ENCODE measurements at regions not wholly inside any gene's neighbourhood (a gene's known extent, or its start where the extent isn't known, plus 50 kb on each side); places are given as distances from the start of the nearest gene placed in this dataset.
A peak's percentile ranks its signal among the peaks of the same experiment; 100 is the strongest.

- H3K4me3 ChIP-seq (ENCODE audit: low read depth in 1 of 2, low read length in 2 of 2), result no peak overlapping the region
- H3K27ac ChIP-seq (ENCODE audit: low read length), result no peak overlapping the region
- H3K4me1 ChIP-seq (ENCODE audit: control insufficient read depth in 1 of 2, insufficient read depth in 2 of 2, low read length in 2 of 2), result peaks cover 0 to 10% of the 10 kb centered on the region in 2 donors
- H3K27me3 ChIP-seq (ENCODE audit: low read depth, low read length), result no peaks in the 10 kb centered on the region
- no peaks in the 10 kb centered on the region for H3K9me3 ChIP-seq (ENCODE audit: control insufficient read depth in 1 of 2, low read length in 2 of 2)
- H3K36me3 ChIP-seq (ENCODE audit: control insufficient read depth in 1 of 2, insufficient read depth in 2 of 2, low read length in 2 of 2), result no peaks in the 10 kb centered on the region
Observed at GRCh38 chr9:108060175-108060574, 570.6 kb upstream of the KLF4 start.

DNA sequence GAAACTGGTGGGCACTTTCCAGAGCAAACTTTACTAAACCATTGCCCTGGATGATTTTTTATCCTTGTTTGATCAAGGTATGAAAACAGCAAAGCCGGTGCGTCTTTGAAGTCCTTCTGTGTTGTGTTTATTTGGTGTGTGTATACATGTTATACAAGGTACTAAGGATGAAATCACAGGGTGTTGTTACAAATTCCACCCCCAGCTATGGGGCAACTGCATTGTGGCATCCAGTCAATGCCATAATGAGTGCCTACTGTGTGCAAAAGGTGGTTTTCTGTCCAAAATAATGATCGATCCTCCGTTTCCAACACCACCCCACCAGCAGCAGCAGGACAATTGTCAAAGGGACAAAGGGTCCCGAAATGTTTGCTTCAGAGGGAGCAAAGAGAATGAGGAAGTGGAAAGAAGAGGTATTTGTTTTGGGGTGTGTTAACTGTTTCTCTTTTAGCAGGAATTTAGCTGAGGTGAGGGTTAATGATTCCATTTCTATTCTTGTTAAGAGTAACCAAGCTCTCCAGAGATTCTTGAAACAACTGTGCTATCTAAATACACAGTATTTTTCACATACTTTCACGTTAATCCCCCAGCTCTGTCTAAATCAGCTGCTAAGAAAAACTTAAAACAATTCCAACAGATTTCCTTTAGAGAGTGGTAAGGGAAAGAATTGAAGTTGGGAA is 568.7 kb upstream of the KLF4 start:
- no peaks in the 10 kb centered on the region for H3K36me3 ChIP-seq (ENCODE audit: control insufficient read depth in 1 of 2, insufficient read depth in 2 of 2, low read length in 2 of 2)
- no peak overlapping the region for H3K4me3 ChIP-seq (ENCODE audit: low read depth in 1 of 2, low read length in 2 of 2)
- peaks cover 2 to 12% of the 10 kb centered on the region in 2 donors for H3K4me1 ChIP-seq (ENCODE audit: control insufficient read depth in 1 of 2, insufficient read depth in 2 of 2, low read length in 2 of 2)
- no peak overlapping the region for H3K27ac ChIP-seq (ENCODE audit: low read length)
- H3K27me3 ChIP-seq (ENCODE audit: low read depth, low read length), result no peaks in the 10 kb centered on the region
- H3K9me3 ChIP-seq (ENCODE audit: control insufficient read depth in 1 of 2, low read length in 2 of 2), result no peaks in the 10 kb centered on the region

DNA sequence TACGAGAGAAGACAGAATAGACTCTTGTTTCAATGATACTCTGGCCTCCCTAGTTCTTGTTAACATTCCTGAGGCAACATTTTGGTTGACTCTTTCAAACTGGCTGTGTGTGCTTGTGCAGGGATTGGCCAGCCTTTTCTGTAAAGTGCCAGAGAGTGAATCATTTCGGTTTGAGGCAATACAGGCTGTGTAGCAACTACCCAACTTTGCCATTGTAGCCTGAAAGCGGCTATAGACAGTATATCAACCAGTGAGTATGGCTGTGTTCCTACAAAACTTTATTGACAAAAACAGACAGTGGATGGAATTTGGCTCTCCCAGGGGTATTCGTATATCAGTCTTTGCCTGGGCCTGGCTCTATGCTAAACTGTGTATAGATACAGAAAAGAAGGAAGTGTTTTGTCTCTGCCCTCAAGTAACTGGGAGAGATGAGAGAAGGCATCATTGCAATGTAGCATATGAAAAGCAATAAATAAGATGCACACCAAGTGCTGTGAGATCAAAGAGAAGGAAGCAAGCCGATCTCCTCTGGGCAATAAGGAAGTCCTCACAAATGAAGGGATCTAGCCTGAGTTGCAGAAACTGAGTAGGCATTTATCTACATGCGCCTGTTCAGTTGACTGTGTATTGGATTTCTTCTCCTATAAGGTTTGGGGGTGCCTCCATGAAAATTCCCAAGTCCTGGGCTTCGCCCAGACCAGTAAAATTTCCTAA is 568.0 kb upstream of the KLF4 start:
- Histone ChIP-seq H3K27ac (ENCODE audit: low read length) (peak overlapping the region; percentile 29), H3K4me3 (ENCODE audit: low read depth in 1 of 2, low read length in 2 of 2) (no peak overlapping the region), H3K27me3 (ENCODE audit: low read depth, low read length) (no peaks in the 10 kb centered on the region)

GRCh38 chr9:108056805-108057386 is 567.3 kb upstream of the KLF4 start:
- peaks cover 6 to 15% of the 10 kb centered on the region in 2 donors for H3K4me1 ChIP-seq (ENCODE audit: control insufficient read depth in 1 of 2, insufficient read depth in 2 of 2, low read length in 2 of 2)
- no peaks in the 10 kb centered on the region for H3K9me3 ChIP-seq (ENCODE audit: control insufficient read depth in 1 of 2, low read length in 2 of 2)
- no peak overlapping the region for H3K4me3 ChIP-seq (ENCODE audit: low read depth in 1 of 2, low read length in 2 of 2)
- H3K36me3 ChIP-seq (ENCODE audit: control insufficient read depth in 1 of 2, insufficient read depth in 2 of 2, low read length in 2 of 2), result no peaks in the 10 kb centered on the region
- H3K27ac ChIP-seq (ENCODE audit: low read length), result peak overlapping the region; percentile 29
- H3K27me3 ChIP-seq (ENCODE audit: low read depth, low read length), result no peaks in the 10 kb centered on the region

More for the DNA sequence above, 568.0 kb upstream of the KLF4 start:
- H3K36me3 ChIP-seq (ENCODE audit: control insufficient read depth in 1 of 2, insufficient read depth in 2 of 2, low read length in 2 of 2), result no peaks in the 10 kb centered on the region
- H3K9me3 ChIP-seq (ENCODE audit: control insufficient read depth in 1 of 2, low read length in 2 of 2), result no peaks in the 10 kb centered on the region
- peaks cover 6 to 15% of the 10 kb centered on the region in 2 donors for H3K4me1 ChIP-seq (ENCODE audit: control insufficient read depth in 1 of 2, insufficient read depth in 2 of 2, low read length in 2 of 2)

DNA sequence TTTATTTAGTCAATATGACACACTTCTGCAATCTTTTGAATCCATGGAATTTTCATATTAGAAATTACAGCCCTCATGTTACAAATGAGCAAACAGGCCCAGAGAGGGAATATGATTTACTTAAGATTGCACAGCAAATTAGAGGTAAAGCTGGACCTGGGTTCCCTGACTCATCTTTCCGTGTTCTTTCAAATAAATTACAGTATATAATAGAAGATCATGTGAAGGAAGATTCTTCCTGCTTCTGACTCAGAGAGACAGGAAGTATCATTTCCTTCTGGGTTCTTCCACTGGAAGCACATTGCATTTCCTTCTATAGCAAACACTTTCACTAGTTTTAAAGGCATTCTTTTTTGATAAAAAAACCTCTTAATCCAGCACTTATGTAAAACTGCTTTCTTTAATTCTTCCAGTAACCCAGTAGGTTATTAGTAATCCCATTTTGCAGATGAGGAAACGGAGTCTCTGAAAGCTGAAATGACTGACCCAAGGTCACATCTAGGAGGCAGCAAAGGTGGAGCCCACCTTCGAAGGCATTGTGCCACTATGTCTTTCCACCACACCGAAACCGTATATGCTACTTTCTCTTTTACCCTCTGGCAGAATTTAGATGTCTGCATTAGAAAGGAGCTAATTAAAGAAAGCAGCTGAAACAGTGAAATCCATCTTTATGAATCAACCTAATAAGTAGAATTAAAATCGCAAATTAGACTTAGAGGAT is 566.7 kb upstream of the KLF4 start:
- Histone ChIP-seq H3K4me1 (ENCODE audit: control insufficient read depth in 1 of 2, insufficient read depth in 2 of 2, low read length in 2 of 2) (peaks cover 6 to 15% of the 10 kb centered on the region in 2 donors), H3K4me3 (ENCODE audit: low read depth in 1 of 2, low read length in 2 of 2) (no peak overlapping the region), H3K27me3 (ENCODE audit: low read depth, low read length) (no peaks in the 10 kb centered on the region), H3K27ac (ENCODE audit: low read length) (peak overlapping the region; percentile 29), H3K9me3 (ENCODE audit: control insufficient read depth in 1 of 2, low read length in 2 of 2) (no peaks in the 10 kb centered on the region), H3K36me3 (ENCODE audit: control insufficient read depth in 1 of 2, insufficient read depth in 2 of 2, low read length in 2 of 2) (no peaks in the 10 kb centered on the region)

GRCh38 chr9:108054131-108054630 is 564.6 kb upstream of the KLF4 start:
- peak overlapping the region; percentile 14 for H3K27ac ChIP-seq (ENCODE audit: low read length)
- H3K4me3 ChIP-seq (ENCODE audit: low read depth in 1 of 2, low read length in 2 of 2), result no peak overlapping the region
- H3K4me1 ChIP-seq (ENCODE audit: control insufficient read depth in 1 of 2, insufficient read depth in 2 of 2, low read length in 2 of 2), result peaks cover 6 to 15% of the 10 kb centered on the region in 2 donors
- no peaks in the 10 kb centered on the region for H3K9me3 ChIP-seq (ENCODE audit: control insufficient read depth in 1 of 2, low read length in 2 of 2)
- no peaks in the 10 kb centered on the region for H3K27me3 ChIP-seq (ENCODE audit: low read depth, low read length)
- H3K36me3 ChIP-seq (ENCODE audit: control insufficient read depth in 1 of 2, insufficient read depth in 2 of 2, low read length in 2 of 2), result no peaks in the 10 kb centered on the region

DNA sequence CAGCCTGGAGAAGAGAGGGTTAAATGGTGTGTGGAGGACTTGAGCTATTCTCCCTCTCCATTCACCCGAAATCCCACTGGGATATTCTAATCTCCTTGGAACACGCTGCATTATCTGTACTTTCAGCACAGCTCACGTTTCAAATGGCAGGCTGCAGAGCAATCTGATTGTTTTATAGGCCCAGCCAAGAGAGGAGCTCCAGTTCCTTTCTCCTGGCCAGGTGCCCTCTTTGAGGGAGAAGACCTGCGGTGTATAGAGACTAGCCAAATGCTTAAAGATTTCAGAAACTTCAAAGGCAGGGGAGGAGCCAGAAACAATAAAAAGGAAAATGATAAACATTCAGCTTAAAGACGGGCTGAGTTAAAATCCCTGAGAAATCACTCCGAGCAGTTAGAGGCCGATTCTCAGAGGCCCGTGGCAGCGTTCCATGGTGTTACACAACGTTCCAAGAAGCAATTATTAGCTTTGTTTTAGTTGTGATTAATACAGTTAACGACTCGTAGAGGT is 564.0 kb upstream of the KLF4 start:
- Histone ChIP-seq H3K9me3 (ENCODE audit: control insufficient read depth in 1 of 2, low read length in 2 of 2) (no peaks in the 10 kb centered on the region), H3K27ac (ENCODE audit: low read length) (peak overlapping the region; percentile 14), H3K27me3 (ENCODE audit: low read depth, low read length) (no peaks in the 10 kb centered on the region), H3K4me3 (ENCODE audit: low read depth in 1 of 2, low read length in 2 of 2) (no peak overlapping the region), H3K4me1 (ENCODE audit: control insufficient read depth in 1 of 2, insufficient read depth in 2 of 2, low read length in 2 of 2) (peaks cover 6 to 15% of the 10 kb centered on the region in 2 donors), H3K36me3 (ENCODE audit: control insufficient read depth in 1 of 2, insufficient read depth in 2 of 2, low read length in 2 of 2) (no peaks in the 10 kb centered on the region)

GRCh38 chr9:108052431-108053080 is 563.0 kb upstream of the KLF4 start:
- no peak overlapping the region for H3K4me3 ChIP-seq (ENCODE audit: low read depth in 1 of 2, low read length in 2 of 2)
- H3K27me3 ChIP-seq (ENCODE audit: low read depth, low read length), result no peaks in the 10 kb centered on the region
- no peaks in the 10 kb centered on the region for H3K36me3 ChIP-seq (ENCODE audit: control insufficient read depth in 1 of 2, insufficient read depth in 2 of 2, low read length in 2 of 2)
- H3K9me3 ChIP-seq (ENCODE audit: control insufficient read depth in 1 of 2, low read length in 2 of 2), result no peaks in the 10 kb centered on the region
- peaks cover 6 to 12% of the 10 kb centered on the region in 2 donors for H3K4me1 ChIP-seq (ENCODE audit: control insufficient read depth in 1 of 2, insufficient read depth in 2 of 2, low read length in 2 of 2)
- H3K27ac ChIP-seq (ENCODE audit: low read length), result no peak overlapping the region

GRCh38 chr9:108050894-108051293 is 561.3 kb upstream of the KLF4 start:
- H3K36me3 ChIP-seq (ENCODE audit: control insufficient read depth in 1 of 2, insufficient read depth in 2 of 2, low read length in 2 of 2), result no peaks in the 10 kb centered on the region
- H3K9me3 ChIP-seq (ENCODE audit: control insufficient read depth in 1 of 2, low read length in 2 of 2), result no peaks in the 10 kb centered on the region
- no peak overlapping the region for H3K4me3 ChIP-seq (ENCODE audit: low read depth in 1 of 2, low read length in 2 of 2)
- no peaks in the 10 kb centered on the region for H3K27me3 ChIP-seq (ENCODE audit: low read depth, low read length)
- H3K27ac ChIP-seq (ENCODE audit: low read length), result no peak overlapping the region
- peaks cover 5 to 6% of the 10 kb centered on the region in 2 donors for H3K4me1 ChIP-seq (ENCODE audit: control insufficient read depth in 1 of 2, insufficient read depth in 2 of 2, low read length in 2 of 2)

GRCh38 chr9:108049671-108050494 is 560.3 kb upstream of the KLF4 start:
- no peak overlapping the region for H3K4me3 ChIP-seq (ENCODE audit: low read depth in 1 of 2, low read length in 2 of 2)
- H3K27ac ChIP-seq (ENCODE audit: low read length), result no peak overlapping the region
- H3K9me3 ChIP-seq (ENCODE audit: control insufficient read depth in 1 of 2, low read length in 2 of 2), result no peaks in the 10 kb centered on the region
- no peaks in the 10 kb centered on the region for H3K27me3 ChIP-seq (ENCODE audit: low read depth, low read length)
- H3K4me1 ChIP-seq (ENCODE audit: control insufficient read depth in 1 of 2, insufficient read depth in 2 of 2, low read length in 2 of 2), result peaks cover 5 to 6% of the 10 kb centered on the region in 2 donors
- no peaks in the 10 kb centered on the region for H3K36me3 ChIP-seq (ENCODE audit: control insufficient read depth in 1 of 2, insufficient read depth in 2 of 2, low read length in 2 of 2)
